MG63 (cell line): ENCODE measurements at regions not wholly inside any gene's neighbourhood (a gene's known extent, or its start where the extent isn't known, plus 50 kb on each side); places are given as distances from the start of the nearest gene placed in this dataset.
"Not testable (repeated sequence)": the region's sequence is repeated elsewhere in the genome, so short reads cannot be mapped to it uniquely, and the experiment has no call there.

Source experiments
- DNase-seq: peaks from one replicate; pipeline ENCODE4 v3.0.0-alpha.2; 2020
- H3K27me3 ChIP-seq: fragments of 250-450 bp; sonication (Bioruptor Pico); 2 replicates; pipeline ENCODE4 v1.5.1; 2020; ENCODE audit warnings: mild to moderate bottlenecking, moderate library complexity
- H3K36me3 ChIP-seq: fragments of 250-450 bp; sonication (Bioruptor Pico); 2 replicates; pipeline ENCODE4 v1.5.1; 2020; ENCODE audit warnings: mild to moderate bottlenecking, moderate library complexity
- H3K4me3 ChIP-seq: fragments of 250-450 bp; sonication (Bioruptor Pico); 2 replicates; pipeline ENCODE4 v1.5.1; 2020; ENCODE audit warnings: mild to moderate bottlenecking, moderate library complexity
- H3K9me3 ChIP-seq: fragments of 250-450 bp; sonication (Bioruptor Pico); 2 replicates; pipeline ENCODE4 v1.5.1; 2020; ENCODE audit warnings: mild to moderate bottlenecking, moderate library complexity

DNA sequence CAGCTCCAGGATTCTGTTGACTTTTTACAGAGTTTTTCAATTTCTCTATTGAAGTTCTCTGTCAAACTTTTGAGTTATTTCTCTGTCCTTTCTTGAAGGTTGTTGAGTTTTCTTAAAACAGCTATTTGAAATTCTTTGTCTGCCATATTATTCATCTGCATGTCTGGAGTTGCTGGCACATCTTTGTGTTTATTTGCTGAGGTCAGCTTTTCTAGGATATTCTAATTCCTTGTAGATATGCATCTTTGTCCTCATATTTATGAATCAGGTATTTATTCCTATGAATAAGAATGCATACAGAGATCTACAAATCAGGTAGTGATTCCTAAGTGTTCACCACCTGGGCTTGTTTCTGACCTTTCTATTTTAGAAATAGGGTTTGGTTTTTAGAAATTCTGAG, 546.4 kb downstream of the RAPGEF2 start:
- no peak for DNase-seq
- Histone ChIP-seq H3K4me3 (no peak overlapping the region), H3K27me3 (no peaks in the 10 kb centered on the region), H3K9me3 (no peaks in the 10 kb centered on the region), H3K36me3 (no peaks in the 10 kb centered on the region)

DNA sequence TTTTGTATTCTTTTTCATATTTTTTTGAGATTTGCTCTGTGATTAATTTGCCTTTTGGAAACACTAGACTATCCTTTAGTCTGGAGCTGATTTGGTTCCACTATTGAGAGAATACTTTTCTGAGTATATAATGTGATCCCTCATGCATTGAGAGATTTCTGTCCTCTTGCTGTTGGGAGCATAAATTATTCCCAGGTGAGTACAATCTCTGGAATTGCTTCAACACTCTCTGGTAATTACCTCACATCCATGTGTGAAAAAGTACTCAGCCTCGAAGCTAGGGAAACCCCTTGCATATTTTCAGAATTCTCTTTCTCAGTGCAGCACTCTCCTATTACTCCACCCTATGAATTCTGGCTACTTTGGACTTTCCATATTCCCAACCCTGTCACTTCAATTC, 550.0 kb downstream of the RAPGEF2 start:
- H3K36me3 ChIP-seq = no peaks in the 10 kb centered on the region
- no peak for DNase-seq

DNA sequence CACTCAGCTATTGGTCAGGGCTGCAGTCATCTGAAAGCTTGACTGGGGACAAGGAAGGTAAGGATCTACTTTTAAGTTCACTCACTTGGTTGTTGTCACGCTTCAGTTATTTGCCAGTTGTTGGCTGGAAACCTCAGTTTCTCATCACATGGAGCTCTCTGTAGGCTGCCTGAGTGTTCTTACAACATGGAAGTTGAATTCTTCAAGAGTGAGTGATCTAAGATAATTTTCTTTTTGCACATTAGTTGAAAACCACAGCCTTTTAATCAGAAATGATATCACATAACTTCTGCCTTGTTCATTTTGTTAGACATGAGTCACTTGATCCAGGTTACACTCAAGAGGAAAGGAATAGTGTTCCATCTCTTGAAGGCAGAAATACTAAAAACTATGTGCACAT, 552.7 kb downstream of the RAPGEF2 start:
- Histone ChIP-seq H3K4me3 (no peak overlapping the region), H3K9me3 (no peaks in the 10 kb centered on the region), H3K27me3 (no peaks in the 10 kb centered on the region), H3K36me3 (no peaks in the 10 kb centered on the region)
- no peak for DNase-seq

More for the DNA sequence above, 550.0 kb downstream of the RAPGEF2 start:
- Histone ChIP-seq H3K9me3 (no peaks in the 10 kb centered on the region), H3K27me3 (no peaks in the 10 kb centered on the region), H3K4me3 (no peak overlapping the region)

DNA sequence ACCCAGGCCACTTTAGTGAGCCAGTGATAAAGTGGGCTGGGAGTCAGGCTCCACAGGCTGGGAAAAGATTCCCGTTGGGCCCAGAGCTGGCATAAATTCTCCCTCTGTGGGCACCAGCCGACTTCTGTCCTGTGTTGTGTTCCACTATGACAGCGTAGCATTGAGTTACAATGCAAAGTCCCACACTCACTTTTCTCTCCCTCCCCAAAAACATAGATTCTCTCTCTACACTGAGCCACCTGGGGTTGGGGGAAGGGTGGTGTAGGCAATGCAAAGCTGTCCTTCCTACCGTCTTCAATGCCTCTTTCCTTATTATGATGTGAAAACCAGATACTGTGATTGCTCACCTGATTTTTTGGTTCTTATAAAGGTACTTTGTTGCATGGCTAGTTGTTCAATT, 566.2 kb downstream of the RAPGEF2 start:
- peaks cover 2% of the 10 kb centered on the region for H3K27me3 ChIP-seq
- H3K36me3 ChIP-seq = no peaks in the 10 kb centered on the region
- DNase-seq = no peak
- H3K4me3 ChIP-seq = no peak overlapping the region
- H3K9me3 ChIP-seq = no peaks in the 10 kb centered on the region

DNA sequence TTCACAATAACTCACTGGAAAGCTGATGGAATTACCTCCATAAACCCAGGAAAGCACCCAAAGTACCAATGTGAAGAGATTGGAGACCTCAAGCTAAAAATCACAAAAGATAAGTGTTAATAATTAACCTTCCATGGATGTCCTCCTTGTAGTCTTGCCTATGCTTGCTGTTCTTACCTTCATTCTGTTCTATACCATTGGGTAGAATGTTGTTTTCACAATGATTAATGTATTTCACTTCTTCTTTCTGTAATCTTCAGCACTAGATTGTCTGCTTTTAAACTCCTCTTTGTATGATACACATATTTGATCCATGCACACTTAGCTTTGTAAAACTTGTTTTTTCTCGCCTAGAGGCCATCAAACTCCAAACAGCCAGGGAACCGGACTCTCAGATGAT, 570.3 kb downstream of the RAPGEF2 start:
- Histone ChIP-seq H3K27me3 (peaks cover 2% of the 10 kb centered on the region; the same call in 1 of the 2 replicates), H3K9me3 (no peaks in the 10 kb centered on the region), H3K36me3 (no peaks in the 10 kb centered on the region), H3K4me3 (no peak overlapping the region)
- no peak for DNase-seq

DNA sequence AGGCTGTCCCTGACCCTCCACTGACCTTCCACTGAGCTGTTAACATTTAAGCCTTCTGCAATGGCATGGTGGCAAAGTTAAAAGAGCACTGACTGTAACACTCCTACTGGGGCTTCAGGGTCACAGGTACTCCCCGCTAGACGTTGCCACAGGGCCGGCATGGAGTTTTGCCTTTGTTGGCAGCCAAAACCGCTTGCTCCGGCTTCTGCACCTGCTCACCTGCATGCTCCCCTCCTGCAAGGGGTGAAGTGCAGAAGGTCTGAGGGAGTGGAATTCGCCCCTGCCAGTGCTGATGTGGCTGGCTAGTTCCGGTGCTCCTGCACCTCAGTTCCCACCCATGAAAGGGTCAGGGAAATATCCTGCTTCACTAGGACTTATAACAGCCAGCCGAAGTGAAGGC, 571.4 kb downstream of the RAPGEF2 start:
- no peaks in the 10 kb centered on the region for H3K36me3 ChIP-seq
- peaks cover 2% of the 10 kb centered on the region; the same call in 1 of the 2 replicates for H3K27me3 ChIP-seq
- no peaks in the 10 kb centered on the region for H3K9me3 ChIP-seq
- no peak for DNase-seq
- H3K4me3 ChIP-seq = no peak overlapping the region

DNA sequence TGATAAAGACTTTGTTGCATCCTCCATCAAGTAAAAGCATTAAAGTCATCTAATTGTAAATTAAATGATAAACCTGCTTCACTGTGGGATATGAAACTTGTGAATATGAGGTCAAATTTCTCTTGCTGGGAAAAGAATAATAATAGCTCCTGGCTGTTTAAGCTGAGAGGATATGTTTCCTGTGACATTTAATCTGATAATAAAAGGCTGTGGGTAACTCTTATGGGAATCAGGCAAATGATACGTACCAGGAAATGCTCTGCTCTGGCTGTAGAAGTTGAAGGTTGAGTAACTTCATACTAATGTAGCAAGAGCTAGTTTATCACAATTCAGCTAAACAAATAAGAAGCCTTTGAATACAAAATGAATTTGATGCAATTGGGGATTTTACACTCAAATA, 574.6 kb downstream of the RAPGEF2 start:
- Histone ChIP-seq H3K4me3 (no peak overlapping the region), H3K9me3 (no peaks in the 10 kb centered on the region), H3K36me3 (no peaks in the 10 kb centered on the region), H3K27me3 (no peaks in the 10 kb centered on the region)
- DNase-seq = no peak

DNA sequence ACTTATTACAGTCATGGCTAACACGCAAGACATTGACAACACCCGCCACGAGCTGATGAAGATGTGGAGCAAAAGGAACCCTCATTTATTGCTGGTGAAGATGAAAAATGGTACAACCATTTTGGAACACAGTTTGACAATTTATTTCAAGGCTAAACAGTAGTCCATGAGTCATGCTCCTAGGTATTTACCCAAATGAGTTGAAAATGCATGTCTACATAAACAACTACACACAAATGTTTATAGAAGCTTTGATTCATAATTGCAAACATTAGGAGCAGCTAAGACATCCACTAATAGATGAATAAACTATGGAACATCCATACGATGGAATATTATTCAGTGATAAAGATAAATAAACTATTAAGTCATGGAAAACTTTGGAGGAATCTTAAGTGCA, 580.1 kb downstream of the RAPGEF2 start:
- no peak for DNase-seq
- H3K9me3 ChIP-seq = no peaks in the 10 kb centered on the region
- H3K27me3 ChIP-seq = no peaks in the 10 kb centered on the region
- H3K36me3 ChIP-seq = no peaks in the 10 kb centered on the region
- no peak overlapping the region for H3K4me3 ChIP-seq

DNA sequence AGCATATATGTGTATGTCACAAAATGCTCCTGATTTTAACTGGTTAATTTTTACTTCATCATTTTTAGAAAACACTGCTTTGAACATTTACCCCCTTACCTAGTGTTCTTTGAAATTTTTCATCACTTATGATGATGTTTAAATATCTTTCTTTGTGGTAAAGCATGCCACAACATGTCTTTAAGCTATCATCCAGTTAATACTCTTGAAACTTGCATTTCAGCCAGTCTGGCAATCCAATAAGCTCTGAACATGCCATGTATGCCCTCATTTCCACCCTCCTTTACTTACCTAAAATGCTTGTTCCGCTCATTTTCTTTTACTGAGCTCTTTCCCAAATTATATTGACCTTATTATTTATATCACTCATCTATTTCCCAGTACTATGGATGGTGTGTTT, 581.2 kb downstream of the RAPGEF2 start:
- Histone ChIP-seq H3K9me3 (no peaks in the 10 kb centered on the region), H3K4me3 (no peak overlapping the region)
- no peak for DNase-seq

DNA sequence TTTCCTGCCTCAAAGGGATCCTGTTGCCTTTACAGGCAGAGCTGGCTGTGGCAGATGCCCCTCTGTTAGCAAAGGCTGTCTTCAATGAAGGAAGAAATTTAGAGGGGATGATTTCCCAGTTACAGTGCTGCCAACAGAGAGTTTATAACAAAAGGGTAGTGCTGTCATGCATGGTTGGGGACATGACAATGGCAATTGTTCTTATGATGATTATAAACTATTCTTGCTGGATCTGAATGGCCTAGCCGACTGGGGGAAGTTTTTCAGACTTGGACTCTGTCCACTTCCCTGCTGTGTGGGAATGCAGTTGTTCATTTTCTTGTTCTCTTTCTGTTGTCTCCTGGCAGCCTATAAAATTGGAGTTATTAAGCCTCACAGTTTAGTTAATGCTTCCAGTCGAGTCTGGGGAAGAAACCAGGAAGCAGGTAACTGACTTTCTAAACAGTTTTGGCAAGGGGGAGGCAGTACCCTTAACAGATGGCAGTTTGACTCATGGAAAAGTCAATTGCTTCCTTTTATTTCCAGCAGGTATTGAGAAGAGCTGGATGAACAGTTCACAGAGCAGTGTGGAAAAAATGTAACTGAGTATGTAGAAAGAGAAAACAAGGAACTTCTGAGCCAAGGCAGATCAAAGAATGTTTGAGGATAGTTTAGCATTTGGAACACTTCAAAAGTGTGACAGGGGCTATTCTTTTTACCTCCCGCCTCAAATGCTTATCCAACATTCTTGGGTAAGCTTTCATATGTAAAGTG, 582.6 kb downstream of the RAPGEF2 start:
- Histone ChIP-seq H3K4me3 (no peak overlapping the region), H3K9me3 (no peaks in the 10 kb centered on the region), H3K27me3 (no peaks in the 10 kb centered on the region), H3K36me3 (no peaks in the 10 kb centered on the region)
- DNase-seq = no peak

More for the DNA sequence above, 581.2 kb downstream of the RAPGEF2 start:
- H3K36me3 ChIP-seq = no peaks in the 10 kb centered on the region
- H3K27me3 ChIP-seq = no peaks in the 10 kb centered on the region

DNA sequence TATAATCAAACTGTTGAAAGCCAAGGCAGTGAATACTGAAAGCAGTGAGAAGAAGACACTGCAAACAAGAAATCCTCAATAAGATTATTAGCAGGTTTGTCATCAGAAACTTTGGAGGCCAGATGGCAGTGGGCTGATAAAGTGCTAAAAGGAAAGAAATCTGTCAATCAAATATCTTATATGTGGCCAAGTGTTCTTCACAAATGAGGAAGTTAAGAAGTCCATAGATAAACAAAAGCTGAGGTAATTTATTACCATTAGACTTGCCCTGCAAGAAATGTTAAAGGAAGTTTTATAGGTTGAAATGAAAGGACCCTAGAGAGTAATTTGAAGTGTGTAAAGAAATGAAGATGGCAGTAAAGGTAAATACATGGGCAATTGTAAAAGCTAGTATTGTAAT, 586.6 kb downstream of the RAPGEF2 start:
- Histone ChIP-seq H3K36me3 (no peaks in the 10 kb centered on the region), H3K4me3 (no peak overlapping the region), H3K27me3 (no peaks in the 10 kb centered on the region), H3K9me3 (no peaks in the 10 kb centered on the region)
- DNase-seq = no peak

DNA sequence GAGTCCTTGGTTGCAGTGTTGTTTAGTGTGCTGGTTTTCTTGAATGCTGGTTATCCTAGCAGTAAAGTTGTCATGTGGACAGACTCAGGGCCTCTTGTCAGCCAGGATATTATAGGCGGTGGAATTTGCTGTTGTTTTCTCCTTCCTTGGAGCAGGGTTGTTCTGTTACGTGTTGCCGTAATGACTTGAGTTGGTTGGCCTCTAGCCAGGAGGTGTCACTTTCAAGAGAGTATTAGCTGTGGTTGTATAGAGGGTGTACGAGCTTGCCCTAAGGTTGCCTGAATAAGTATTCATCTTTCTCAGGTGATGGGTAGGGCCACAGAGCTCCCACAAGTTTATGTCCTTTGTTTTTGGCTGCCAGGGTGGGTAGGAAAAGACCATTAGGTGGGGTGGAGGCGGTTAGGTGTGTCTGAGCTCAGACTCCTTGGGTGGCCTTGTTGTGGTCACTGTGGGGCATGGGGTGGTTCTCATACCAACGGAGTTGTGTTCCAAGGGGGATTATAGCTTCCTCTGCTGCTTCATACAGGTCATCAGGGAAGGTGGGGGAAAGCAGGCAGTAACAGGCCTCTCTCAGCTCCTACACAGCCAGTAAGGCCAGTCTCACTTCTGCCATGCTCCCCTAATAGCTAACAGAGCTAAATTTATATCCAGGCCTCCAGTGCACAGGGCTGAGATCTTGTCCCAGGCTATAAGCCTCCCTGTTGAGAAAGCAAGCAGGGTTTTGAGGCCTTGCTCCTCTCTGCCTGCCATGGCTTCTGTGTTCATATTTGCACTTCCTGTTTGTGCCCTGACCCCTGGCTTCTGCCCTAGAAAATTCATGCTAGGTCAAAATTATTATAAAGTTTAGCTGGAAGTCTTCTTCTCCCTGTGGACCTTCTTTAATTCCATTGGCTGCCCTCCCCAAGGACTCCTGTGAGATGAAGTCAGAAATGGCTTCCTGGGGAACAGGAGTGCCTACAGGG, 594.7 kb downstream of the RAPGEF2 start:
- H3K4me3 ChIP-seq = no peak overlapping the region
- H3K9me3 ChIP-seq = no peaks in the 10 kb centered on the region
- no peaks in the 10 kb centered on the region for H3K36me3 ChIP-seq
- no peaks in the 10 kb centered on the region for H3K27me3 ChIP-seq
- no peak for DNase-seq

DNA sequence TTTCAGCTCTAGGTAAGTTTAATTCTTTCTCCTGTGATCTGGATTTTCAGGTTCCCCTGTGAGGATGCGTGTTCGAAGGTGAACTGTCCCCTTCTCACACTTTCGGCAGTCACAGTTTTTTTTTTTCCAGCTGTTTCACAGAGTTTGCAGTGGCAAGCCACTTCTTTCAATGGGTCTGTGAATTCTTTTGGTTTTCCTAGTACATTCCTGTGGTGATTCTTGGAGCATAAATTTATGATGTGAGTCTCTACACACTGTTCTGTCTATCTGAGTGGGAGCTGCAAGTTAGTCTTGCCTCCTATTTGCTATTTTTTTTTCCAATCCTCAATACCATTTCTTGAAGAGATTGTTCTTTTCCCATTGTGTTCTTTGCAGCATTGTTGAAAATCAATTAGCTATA, 595.5 kb downstream of the RAPGEF2 start:
- no peak overlapping the region for H3K4me3 ChIP-seq
- no peak for DNase-seq
- no peaks in the 10 kb centered on the region for H3K36me3 ChIP-seq
- no peaks in the 10 kb centered on the region for H3K9me3 ChIP-seq
- H3K27me3 ChIP-seq = no peaks in the 10 kb centered on the region

DNA sequence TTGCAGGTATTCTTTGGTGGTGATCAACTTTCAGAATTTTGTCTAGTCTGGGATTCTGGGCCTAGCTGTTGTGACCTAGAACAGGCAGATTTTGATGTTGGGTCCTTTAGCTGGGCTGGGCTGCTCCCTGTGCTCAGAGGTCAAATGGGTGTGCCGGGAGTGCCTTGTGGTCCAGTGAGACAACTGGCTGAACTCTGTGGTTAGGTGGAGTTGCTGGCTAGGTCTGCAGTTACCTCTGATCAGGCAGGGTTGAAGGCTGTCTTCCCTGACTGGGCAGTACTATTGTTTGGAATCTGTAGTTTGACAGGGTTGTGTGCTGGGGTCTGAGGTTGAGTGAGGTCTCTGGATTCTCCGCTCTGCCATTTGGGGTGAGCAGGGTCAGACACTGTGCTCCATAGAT, 599.3 kb downstream of the RAPGEF2 start:
- H3K27me3 ChIP-seq = no peaks in the 10 kb centered on the region
- no peaks in the 10 kb centered on the region for H3K36me3 ChIP-seq
- no peak overlapping the region for H3K4me3 ChIP-seq
- DNase-seq = no peak
- H3K9me3 ChIP-seq = no peaks in the 10 kb centered on the region

DNA sequence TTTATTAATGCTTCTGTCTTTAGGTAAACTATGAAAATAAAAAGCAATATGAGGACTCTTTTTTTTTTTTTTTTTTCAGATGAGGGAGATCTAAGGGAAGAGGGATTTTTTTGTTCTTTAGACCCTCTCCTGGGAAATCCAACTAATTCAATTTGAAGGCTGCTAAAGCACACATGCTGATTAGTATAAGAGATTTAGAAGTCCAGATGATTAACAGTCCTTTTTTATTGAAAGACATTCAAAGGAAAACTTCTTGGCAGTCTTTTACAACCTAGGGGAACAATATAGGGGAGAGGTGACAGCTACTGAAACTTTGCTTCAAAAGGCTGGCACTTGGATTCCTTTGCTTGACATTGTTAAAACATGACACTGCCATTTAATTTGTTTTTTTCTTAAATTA, 602.5 kb downstream of the RAPGEF2 start:
- Histone ChIP-seq H3K36me3 (no peaks in the 10 kb centered on the region), H3K27me3 (no peaks in the 10 kb centered on the region), H3K4me3 (no peak overlapping the region), H3K9me3 (no peaks in the 10 kb centered on the region)
- no peak for DNase-seq

DNA sequence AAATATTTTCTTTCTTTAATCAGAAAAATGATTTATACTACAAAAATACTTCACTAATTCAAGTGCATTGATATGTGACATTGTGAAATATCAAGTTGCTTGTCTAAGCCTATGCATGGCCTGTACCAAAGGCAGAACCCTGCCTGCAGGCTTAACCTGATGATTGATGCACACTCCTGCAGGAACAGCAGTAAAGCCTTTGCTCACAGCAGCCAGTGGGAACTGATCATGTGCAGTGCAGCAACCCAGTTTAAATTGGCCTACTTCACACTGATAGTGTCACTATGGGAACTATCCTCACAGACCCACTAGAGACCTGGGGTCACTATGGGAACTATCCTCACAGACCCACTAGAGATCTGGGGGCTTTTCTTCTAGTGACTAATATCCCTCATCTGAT, 603.8 kb downstream of the RAPGEF2 start:
- H3K4me3 ChIP-seq = no peak overlapping the region
- no peaks in the 10 kb centered on the region for H3K36me3 ChIP-seq
- DNase-seq = no peak
- no peaks in the 10 kb centered on the region for H3K9me3 ChIP-seq
- no peaks in the 10 kb centered on the region for H3K27me3 ChIP-seq

DNA sequence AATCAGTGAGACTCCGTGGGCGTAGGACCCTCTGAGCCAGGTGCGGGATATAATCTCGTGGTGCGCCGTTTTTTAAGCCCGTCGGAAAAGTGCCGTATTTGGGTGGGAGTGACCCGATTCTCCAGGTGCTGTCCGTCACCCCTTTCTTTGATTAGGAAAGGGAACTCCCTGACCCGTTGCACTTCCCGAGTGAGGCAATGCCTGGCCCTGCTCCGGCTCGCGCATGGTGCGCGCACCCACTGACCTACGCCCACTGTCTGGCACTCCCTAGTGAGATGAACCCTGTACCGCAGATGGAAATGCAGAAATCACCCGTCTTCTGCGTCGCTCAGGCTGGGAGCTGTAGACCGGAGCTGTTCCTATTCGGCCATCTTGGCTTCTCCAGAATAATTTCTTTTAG, 612.3 kb downstream of the RAPGEF2 start:
- not testable (repeated sequence) for DNase-seq

DNA sequence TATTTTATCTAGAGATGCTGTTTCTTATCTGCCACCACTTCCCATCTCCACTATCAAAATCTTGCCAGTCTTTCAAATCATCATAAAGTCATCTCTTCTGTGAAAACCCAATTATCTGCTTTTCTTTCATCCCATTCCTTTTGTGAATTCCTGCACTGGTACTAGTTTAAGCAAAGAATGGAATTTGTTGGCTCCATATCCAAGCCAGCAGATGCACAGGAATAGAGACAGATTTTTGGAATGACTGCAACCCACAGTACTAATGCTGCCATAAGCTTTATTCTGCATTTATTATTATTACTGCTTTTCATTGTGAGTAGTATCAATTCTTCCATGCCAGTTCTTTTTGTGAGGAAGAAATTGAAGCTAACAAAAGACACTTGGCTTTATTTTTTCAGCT, 616.7 kb downstream of the RAPGEF2 start:
- DNase-seq = no peak
- Histone ChIP-seq H3K9me3 (no peaks in the 10 kb centered on the region), H3K4me3 (no peak overlapping the region), H3K27me3 (no peaks in the 10 kb centered on the region), H3K36me3 (no peaks in the 10 kb centered on the region)

More for the DNA sequence above, 612.3 kb downstream of the RAPGEF2 start:
- H3K4me3 ChIP-seq, H3K27me3 ChIP-seq, H3K36me3 ChIP-seq, H3K9me3 ChIP-seq: not testable (repeated sequence)
